Kasumi-1 (cell line): ENCODE measurements at regions not wholly inside any gene's neighbourhood (a gene's known extent, or its start where the extent isn't known, plus 50 kb on each side); places are given as distances from the start of the nearest gene placed in this dataset.
"Not testable (repeated sequence)": the region's sequence is repeated elsewhere in the genome, so short reads cannot be mapped to it uniquely, and the experiment has no call there.

Experiments
- DNase-seq, 2 experiments: peaks; one replicate each; lab custom pipeline; 2025; lab: John Stamatoyannopoulos, UW

GRCh38 chr15:92763459-92763858, 107.9 kb upstream of the FAM174B start:
- DNase-seq = no peak

- DNase-seq = not testable (repeated sequence)
These were observed 112.6 kb upstream of the FAM174B start for GRCh38 chr15:92768131-92768530.

DNA sequence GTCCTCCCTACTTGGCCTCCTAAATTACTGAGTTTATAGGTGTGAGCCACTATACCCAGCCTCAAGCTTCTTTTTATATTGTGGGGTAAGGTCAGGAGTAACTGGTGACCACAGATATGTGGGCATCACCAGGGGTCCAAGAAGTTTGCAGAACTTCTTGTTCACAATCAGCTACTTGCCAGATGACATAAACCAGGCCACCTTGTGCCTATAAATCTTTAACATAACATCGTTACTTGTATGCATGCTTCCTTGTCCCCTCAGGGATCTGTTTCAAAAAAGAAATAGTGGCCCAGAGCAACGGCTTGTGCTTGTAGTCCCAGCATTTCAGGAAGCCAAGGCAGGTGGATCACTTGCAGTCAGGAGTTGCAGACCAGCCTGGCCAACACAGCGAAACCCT, 115.1 kb upstream of the FAM174B start:
- no peak for DNase-seq

- no peak for DNase-seq
These were observed 116.5 kb upstream of the FAM174B start for GRCh38 chr15:92772061-92772460.

DNA sequence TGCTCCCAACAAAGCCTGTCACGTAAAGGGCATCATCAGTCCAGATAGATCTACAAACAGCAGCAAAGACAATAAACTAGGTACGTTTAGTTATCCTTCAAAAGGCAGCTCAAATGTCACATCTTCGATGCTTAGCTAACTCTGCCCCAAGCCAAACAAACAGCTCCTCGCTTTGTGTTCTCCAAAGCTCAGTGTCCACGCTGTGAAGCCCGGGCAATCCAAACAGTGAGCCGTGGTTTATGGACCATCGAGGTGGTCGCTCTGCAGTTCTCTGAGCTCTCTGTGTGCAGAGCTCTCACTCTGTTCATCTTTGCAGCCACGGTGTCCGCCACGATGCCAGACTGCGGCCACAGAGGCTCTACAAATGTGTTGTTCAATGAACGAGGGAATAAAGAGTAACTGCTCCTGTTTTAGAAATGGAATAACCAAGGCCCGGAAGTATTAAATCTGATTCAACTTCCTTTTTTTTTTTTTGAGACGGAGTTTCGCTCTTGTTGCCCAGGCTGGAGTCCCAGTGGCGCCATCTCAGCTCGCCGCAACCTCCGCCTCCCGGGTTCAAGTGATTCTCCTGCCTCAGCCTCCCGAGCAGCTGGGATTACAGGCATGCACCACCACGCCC, 117.2 kb upstream of the FAM174B start:
- DNase-seq = no peak

DNA sequence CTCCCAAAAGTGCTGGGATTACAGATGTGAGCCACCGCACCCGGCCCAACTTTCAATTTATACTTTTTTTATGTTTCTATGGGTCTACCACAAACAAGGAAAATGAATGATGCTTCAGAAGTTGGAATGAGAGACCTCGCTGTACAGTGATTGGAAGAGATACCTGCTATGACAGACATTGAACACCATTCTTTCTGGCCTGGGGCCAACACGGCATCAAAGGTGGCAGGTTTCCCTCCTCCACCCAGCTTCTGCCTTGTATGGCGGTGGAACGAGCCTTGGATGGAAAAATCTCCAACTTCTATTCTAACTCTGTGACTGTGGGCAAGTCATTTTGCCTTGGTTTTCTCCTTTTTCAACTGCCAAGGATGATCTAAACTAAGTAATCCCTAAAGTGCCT, 117.8 kb upstream of the FAM174B start:
- no peak for DNase-seq

GRCh38 chr15:92779874-92780273, 120.2 kb upstream of the CHD2 start:
- DNase-seq = no peak

DNA sequence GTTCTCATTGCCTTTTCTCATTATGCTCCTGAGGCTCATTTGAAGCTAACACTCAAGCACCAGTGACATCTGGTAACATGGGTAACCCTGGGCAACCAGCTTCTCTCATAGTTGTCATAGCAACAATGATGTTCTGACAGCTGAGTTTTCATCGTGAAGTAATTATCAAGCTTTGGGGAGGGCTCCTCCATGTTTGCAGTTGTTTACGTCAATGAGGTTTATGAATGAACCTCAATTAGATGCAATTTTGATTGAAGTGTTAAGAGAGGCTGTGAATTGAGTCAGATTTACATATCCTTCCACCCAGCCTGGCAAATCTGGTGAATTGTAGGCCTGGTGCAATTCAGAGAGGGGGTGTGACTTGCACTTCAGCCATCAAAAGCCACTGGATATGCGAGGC, 119.3 kb upstream of the CHD2 start:
- DNase-seq = no peak

GRCh38 chr15:92781925-92782453, 118.1 kb upstream of the CHD2 start:
- DNase-seq = no peak

- DNase-seq = no peak
These were observed 113.0 kb upstream of the CHD2 start for GRCh38 chr15:92787116-92787515.

- no peak for DNase-seq
These were observed 111.9 kb upstream of the CHD2 start for GRCh38 chr15:92788196-92788595.

DNA sequence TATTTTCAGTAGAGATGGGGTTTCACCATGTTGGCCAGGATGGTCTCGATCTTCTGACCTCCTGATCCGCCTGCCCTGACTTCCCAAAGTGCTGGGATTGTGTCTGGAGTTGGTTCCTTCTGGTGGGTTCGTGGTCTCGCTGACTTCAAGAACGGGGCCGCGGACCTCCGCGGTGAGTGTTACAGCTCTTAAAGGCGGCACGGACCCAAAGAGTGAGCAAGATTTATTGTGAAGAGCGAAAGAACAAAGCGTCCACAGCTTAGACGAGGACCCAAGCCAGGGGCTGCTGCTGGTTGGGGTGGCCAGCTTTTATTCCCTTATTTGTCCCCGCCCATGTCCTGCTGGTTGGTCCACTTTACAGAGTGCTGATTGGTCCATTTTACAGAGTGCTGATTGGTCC, 111.3 kb upstream of the CHD2 start:
- not testable (repeated sequence) for DNase-seq

DNA sequence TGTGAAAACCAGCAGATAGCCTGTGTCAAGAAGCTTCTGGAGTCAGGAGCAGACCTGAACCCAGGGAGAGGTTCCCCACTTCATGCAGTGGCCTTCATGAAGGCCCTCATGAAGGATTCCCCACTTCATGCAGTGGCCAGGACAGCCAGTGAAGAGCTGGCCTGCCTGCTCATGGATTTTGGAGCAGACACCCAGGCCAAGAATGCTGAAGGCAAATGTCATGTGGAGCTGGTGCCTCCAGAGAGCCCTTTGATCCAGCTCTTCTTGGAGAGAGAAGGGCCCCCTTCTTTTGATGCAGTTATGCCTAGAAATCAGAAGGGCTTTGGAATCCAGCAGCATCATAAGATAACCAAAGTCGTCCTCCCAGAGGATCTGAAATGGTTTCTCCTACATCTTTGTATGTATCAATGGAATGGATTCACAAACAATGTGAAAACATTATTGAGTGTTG, 103.9 kb upstream of the CHD2 start:
- no peak for DNase-seq

DNA sequence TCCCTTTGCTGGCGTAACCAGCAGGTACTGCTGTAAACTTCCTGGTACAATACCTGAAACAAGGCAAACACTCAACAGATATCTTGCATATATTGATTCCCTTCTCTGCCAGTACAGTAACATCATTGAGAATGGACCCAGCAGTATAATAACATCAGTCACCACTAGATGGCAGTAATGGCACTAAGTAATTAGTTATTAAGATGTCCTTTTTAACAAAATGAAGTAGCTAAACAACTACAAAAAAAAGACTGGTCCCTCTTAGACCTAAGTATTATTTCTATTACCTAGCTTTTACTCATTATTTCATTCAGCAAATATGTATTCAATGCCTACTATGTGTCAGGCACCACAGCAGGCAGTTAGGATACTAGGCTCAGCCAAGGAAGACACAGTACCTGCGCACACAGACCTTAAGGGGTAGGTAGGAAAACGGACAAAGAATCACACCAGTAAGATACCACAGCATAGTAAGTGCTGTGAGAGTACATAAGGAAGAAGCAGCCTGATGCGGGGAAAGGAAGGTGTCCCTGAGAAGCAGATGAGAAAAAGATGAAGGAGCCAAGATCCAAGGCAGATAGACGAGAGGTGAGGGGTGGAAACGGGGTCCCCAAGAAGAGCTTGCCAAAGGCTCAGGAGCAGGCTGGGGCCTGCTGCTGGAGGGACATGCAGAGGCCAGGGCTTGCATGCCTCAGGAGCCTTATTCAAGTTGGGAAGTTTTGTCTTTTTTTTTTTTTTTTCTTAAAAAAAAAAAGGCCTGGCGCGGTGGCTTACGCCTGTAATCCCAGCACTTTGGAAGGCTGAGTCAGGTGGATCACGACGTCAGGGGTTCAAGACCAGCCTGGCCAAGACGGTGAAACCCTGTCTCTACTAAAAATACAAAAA, 102.7 kb upstream of the CHD2 start:
- peak; percentile 80 to 86 for DNase-seq

GRCh38 chr15:92800013-92800412, 100.1 kb upstream of the CHD2 start:
- DNase-seq = no peak

DNA sequence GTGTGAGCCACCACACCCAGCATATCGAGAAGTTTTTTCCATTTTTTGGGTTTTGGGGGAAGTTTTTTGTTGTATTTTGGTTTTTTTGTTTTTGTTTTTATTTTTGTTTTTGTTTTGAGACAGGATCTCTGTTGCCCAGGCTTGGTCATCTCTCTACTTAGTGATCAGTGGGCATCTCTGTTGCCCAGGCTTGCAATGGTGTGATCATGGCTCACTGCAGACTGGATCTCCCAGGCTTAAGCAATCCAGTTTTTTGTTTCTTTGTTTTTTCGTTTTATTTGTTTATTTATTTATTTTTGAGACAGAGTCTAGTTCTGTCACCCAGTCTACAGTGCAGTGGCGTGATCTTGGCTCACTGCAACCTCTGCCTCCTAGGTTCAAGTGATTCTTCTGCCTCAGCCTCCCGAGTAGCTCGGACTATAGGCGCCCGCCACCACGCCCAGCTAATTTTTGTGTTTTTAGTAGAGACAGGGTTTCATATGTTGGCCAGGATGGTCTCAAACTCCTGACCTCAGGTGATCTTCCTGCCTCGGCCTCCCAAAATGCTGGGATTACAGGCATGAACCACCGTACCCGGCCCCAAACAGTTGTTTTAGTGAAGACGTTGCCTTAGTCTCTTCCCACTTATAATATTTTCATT, 99.6 kb upstream of the CHD2 start:
- not testable (repeated sequence) for DNase-seq

DNA sequence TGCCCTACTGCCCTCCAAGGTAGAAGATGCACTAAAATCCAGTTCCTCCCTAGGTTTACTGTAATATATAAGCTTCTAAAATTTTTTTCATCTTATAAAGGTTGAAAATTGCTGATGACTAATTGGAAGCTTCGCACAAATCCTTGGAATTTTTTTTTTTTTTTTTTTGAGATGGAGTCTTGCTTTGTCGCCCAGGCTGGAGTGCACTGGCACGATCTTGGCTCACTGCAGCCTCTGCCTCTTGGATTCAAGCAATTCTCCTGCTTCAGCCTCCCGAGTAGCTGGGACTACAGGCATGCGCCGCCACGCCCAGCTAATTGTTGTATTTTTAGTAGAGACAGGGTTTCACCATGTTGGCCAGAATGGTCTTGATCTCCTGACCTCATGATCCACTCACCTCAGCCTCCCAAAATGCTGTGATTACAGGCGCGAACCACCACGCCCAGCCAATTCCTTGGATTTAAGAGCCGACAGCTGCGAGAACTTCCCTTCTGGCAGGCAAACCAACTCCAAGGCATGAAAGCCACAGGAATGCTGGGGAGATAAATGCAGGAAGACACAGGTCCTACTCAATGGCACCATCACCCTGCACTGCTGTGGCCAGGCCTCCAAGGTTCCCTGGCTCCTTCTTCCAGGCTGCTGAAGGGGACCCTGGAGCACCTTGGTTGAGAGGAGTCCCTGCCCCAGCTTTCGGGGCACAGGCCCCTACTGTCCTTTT, 98.9 kb upstream of the CHD2 start:
- not testable (repeated sequence) for DNase-seq

GRCh38 chr15:92801774-92802464, 98.2 kb upstream of the CHD2 start:
- no peak for DNase-seq

GRCh38 chr15:92803536-92803851, 96.6 kb upstream of the CHD2 start:
- no peak for DNase-seq

DNA sequence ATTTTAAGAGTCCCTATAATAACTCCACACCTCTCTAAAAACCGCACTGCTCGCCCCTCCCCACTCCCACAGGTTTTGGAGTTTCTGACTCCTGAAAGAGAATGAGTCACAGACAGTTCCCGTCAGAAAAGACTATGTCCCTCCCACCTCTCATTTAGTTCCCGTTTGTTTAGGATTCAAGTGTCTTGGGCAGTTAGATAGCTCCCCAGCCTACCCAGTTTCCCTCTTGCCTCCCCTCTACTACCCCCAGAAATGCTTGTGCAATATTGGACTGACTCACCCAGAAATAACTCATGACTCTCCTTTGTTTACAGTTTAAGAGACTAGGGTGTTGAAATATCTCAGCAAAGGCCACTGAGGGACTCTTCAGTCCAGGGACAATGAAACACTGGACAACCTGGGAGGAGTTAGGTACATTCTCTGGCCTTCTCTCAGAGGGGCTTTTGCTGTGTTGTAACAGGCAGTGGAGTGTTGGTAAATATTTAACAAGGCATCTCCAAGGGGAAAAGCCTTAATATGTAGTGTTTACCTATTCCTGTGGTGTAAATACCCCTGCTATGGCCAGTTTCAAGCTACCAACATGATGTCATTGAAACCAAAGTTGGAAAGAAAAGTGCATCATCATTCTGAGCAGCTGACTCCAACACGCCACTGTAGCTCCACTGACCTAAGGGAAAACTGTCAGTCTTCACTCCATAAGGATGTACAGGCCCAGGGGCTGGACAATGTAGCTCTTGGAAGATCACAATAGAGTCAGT, 96.1 kb upstream of the CHD2 start:
- peak; percentile 97 to 99 for DNase-seq

DNA sequence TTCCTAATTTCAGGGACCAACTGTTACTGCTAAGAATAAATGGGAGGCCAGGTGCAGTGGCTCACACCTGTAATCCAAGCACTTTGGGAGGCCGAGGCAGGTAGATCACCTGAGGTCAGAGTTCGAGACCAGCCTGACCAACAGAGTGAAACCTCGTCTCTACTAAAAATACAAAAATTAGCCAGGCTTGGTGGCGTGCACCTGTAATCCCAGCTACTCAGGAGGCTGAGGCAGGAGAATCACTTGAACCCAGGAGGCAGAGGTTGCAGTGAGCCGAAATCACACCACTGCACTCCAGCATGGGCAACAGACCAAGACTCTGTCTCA, 95.6 kb upstream of the CHD2 start:
- DNase-seq = not testable (repeated sequence)
